ENCODE measurements at regions not wholly inside any gene's neighbourhood (a gene's known extent, or its start where the extent isn't known, plus 50 kb on each side); places are given as distances from the start of the nearest gene placed in this dataset.
"Not testable (repeated sequence)": the region's sequence is repeated elsewhere in the genome, so short reads cannot be mapped to it uniquely, and the experiment has no call there.

DNA sequence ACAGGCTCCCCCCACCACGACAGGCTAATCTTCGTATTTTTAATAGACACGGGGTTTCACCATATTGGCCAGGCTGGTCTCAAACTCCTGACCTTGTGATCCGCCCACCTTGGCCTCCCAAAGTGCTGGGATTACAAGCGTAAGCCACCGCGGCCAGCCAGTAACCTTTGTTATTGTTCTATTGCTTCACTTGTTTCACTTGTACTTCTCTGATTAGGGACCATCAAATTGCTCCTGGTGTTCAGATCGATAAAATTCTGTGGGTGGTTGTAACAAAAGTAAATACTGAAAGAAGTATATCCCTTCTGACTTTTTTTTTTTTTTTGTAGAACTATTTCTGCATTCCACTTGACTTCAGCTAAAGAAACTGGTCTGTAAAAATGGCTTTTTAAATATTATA, 445.5 kb upstream of the CDH10 start:
- no peaks in the 10 kb centered on the region for H3K9me3 ChIP-seq (ENCODE audit: control extremely low read depth in 1 of 5, control insufficient read depth in 4 of 5, insufficient read depth in 2 of 5, low read depth in 1 of 5, low read length in 4 of 5)
- no peaks in the 10 kb centered on the region for H3K4me1 ChIP-seq (ENCODE audit: control extremely low read depth in 1 of 4, control insufficient read depth in 4 of 4, insufficient read depth in 4 of 4, low read length in 3 of 4)
- ChIA-PET POLR2A (no interaction called here), CTCF (no interaction called here)
- WGBS (ENCODE audit: insufficient coverage): 92% methylated on average over 2 of the region's 8 CpGs
- no peaks in the 10 kb centered on the region for H3K27me3 ChIP-seq (replicated peaks in 2 of 5; ENCODE audit: control insufficient read depth in 4 of 5, insufficient read depth in 5 of 5, low read length in 4 of 5)
- no peak overlapping the region for H3K27ac ChIP-seq (ENCODE audit: insufficient read depth in 1 of 2, low read depth in 1 of 2, low read length in 2 of 2, poor library complexity in 1 of 2, severe bottlenecking in 2 of 2)
- no peak for DNase-seq
- H3K4me3 ChIP-seq (ENCODE audit: control insufficient read depth in 1 of 7, extremely low read depth in 1 of 7, insufficient read depth in 4 of 7, low read depth in 2 of 7, low read length in 6 of 7): no peak overlapping the region
- no peaks in the 10 kb centered on the region for H3K36me3 ChIP-seq (ENCODE audit: control insufficient read depth in 4 of 4, insufficient read depth in 4 of 4, low read length in 3 of 4)

GRCh38 chr5:25088689-25089088, 443.9 kb upstream of the CDH10 start:
- H3K36me3 ChIP-seq (ENCODE audit: control insufficient read depth in 4 of 4, insufficient read depth in 4 of 4, low read length in 3 of 4); DNase-seq; CTCF ChIA-PET; H3K9me3 ChIP-seq (ENCODE audit: control extremely low read depth in 1 of 5, control insufficient read depth in 4 of 5, insufficient read depth in 2 of 5, low read depth in 1 of 5, low read length in 4 of 5); H3K4me3 ChIP-seq (ENCODE audit: control insufficient read depth in 1 of 7, extremely low read depth in 1 of 7, insufficient read depth in 4 of 7, low read depth in 2 of 7, low read length in 6 of 7); H3K4me1 ChIP-seq (ENCODE audit: control extremely low read depth in 1 of 4, control insufficient read depth in 4 of 4, insufficient read depth in 4 of 4, low read length in 3 of 4); H3K27ac ChIP-seq (ENCODE audit: insufficient read depth in 1 of 2, low read depth in 1 of 2, low read length in 2 of 2, poor library complexity in 1 of 2, severe bottlenecking in 2 of 2); H3K27me3 ChIP-seq (replicated peaks in 2 of 5; ENCODE audit: control insufficient read depth in 4 of 5, insufficient read depth in 5 of 5, low read length in 4 of 5): not testable (repeated sequence)
- no CpG with 5 or more reads among the region's 6 CpGs for WGBS (ENCODE audit: insufficient coverage)
- POLR2A ChIA-PET: interaction anchor here (0.7 kb wide), 1 partner anchor 483 kb away, joined by 3 read pairs; no protein-coding TSS in a partner anchor

DNA sequence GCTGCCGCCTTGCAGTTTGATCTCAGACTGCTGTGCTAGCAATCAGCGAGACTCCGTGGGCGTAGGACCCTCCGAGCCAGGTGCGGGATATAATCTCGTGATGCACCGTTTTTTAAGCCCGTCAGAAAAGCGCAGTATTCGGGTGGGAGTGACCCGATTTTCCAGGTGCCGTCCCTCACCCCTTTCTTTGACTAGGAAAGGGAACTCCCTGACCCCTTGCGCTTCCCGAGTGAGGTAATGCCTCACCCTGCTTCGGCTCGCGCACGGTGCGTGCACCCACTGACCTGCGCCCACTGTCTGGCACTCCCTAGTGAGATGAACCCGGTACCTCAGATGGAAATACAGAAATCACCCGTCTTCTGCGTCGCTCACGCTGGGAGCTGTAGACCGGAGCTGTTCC, 438.5 kb upstream of the CDH10 start:
- CTCF ChIA-PET; H3K9me3 ChIP-seq (ENCODE audit: control extremely low read depth in 1 of 5, control insufficient read depth in 4 of 5, insufficient read depth in 2 of 5, low read depth in 1 of 5, low read length in 4 of 5); H3K27ac ChIP-seq (ENCODE audit: insufficient read depth in 1 of 2, low read depth in 1 of 2, low read length in 2 of 2, poor library complexity in 1 of 2, severe bottlenecking in 2 of 2); H3K36me3 ChIP-seq (ENCODE audit: control insufficient read depth in 4 of 4, insufficient read depth in 4 of 4, low read length in 3 of 4); H3K4me1 ChIP-seq (ENCODE audit: control extremely low read depth in 1 of 4, control insufficient read depth in 4 of 4, insufficient read depth in 4 of 4, low read length in 3 of 4); H3K4me3 ChIP-seq (ENCODE audit: control insufficient read depth in 1 of 7, extremely low read depth in 1 of 7, insufficient read depth in 4 of 7, low read depth in 2 of 7, low read length in 6 of 7); DNase-seq; H3K27me3 ChIP-seq (replicated peaks in 2 of 5; ENCODE audit: control insufficient read depth in 4 of 5, insufficient read depth in 5 of 5, low read length in 4 of 5); POLR2A ChIA-PET: not testable (repeated sequence)
- 100% methylated on average over 4 of the region's 27 CpGs for WGBS (ENCODE audit: insufficient coverage)

DNA sequence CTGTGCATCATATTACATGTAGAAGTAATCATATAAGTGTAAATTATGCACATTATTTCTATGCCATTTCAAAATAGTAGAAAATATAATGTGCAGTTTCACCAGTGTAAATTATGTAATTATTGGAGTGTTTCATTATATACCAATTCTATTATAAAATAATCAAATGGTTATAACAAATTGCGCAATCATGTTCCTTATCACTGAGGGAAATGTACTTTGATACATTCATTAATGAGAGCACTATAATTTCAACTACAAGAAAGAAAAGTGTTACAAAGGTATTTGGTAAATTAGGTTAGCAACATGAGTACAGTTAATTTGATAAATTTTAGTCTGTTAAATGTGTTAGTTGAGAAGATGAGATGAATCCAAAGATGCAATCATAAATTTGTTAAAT, 421.5 kb upstream of the CDH10 start:
- no peaks in the 10 kb centered on the region for H3K4me1 ChIP-seq (ENCODE audit: control extremely low read depth in 1 of 4, control insufficient read depth in 4 of 4, insufficient read depth in 4 of 4, low read length in 3 of 4)
- CTCF ChIA-PET: no interaction called here
- POLR2A ChIA-PET: no interaction called here
- no peak overlapping the region for H3K4me3 ChIP-seq (ENCODE audit: control insufficient read depth in 1 of 7, extremely low read depth in 1 of 7, insufficient read depth in 4 of 7, low read depth in 2 of 7, low read length in 6 of 7)
- DNase-seq: no peak
- H3K36me3 ChIP-seq (ENCODE audit: control insufficient read depth in 4 of 4, insufficient read depth in 4 of 4, low read length in 3 of 4): no peaks in the 10 kb centered on the region
- WGBS (ENCODE audit: insufficient coverage): no CpG with 5 or more reads among the region's 1 CpG
- no peaks in the 10 kb centered on the region for H3K9me3 ChIP-seq (ENCODE audit: control extremely low read depth in 1 of 5, control insufficient read depth in 4 of 5, insufficient read depth in 2 of 5, low read depth in 1 of 5, low read length in 4 of 5)
- no peak overlapping the region for H3K27ac ChIP-seq (ENCODE audit: insufficient read depth in 1 of 2, low read depth in 1 of 2, low read length in 2 of 2, poor library complexity in 1 of 2, severe bottlenecking in 2 of 2)
- H3K27me3 ChIP-seq (replicated peaks in 2 of 5; ENCODE audit: control insufficient read depth in 4 of 5, insufficient read depth in 5 of 5, low read length in 4 of 5): no peaks in the 10 kb centered on the region

DNA sequence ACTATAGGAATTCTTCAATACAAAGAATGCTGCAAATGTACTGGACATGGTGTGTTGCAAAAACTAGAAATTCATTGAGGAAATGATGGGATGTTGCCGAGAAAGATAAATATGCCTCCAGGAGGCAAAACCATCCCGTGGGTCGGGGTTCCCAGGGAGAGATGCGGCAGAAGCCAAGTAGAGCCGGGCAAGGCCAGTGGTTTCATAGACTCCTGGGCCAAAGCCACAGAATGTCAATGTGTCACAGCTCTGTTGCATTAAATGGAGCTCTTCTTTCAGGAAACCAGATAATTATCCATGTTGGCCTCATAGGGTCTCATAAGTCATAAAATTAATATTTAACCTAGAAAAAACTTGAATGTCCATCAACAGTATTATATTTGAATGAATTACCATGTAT, 419.5 kb upstream of the CDH10 start:
- no peak for DNase-seq
- POLR2A ChIA-PET: no interaction called here
- Histone ChIP-seq H3K27me3 (replicated peaks in 2 of 5; ENCODE audit: control insufficient read depth in 4 of 5, insufficient read depth in 5 of 5, low read length in 4 of 5) (no peaks in the 10 kb centered on the region), H3K36me3 (ENCODE audit: control insufficient read depth in 4 of 4, insufficient read depth in 4 of 4, low read length in 3 of 4) (no peaks in the 10 kb centered on the region), H3K4me1 (ENCODE audit: control extremely low read depth in 1 of 4, control insufficient read depth in 4 of 4, insufficient read depth in 4 of 4, low read length in 3 of 4) (no peaks in the 10 kb centered on the region), H3K27ac (ENCODE audit: insufficient read depth in 1 of 2, low read depth in 1 of 2, low read length in 2 of 2, poor library complexity in 1 of 2, severe bottlenecking in 2 of 2) (no peak overlapping the region), H3K4me3 (ENCODE audit: control insufficient read depth in 1 of 7, extremely low read depth in 1 of 7, insufficient read depth in 4 of 7, low read depth in 2 of 7, low read length in 6 of 7) (no peak overlapping the region), H3K9me3 (ENCODE audit: control extremely low read depth in 1 of 5, control insufficient read depth in 4 of 5, insufficient read depth in 2 of 5, low read depth in 1 of 5, low read length in 4 of 5) (no peaks in the 10 kb centered on the region)
- WGBS (ENCODE audit: insufficient coverage): 100% methylated on average over 5 of the region's 5 CpGs
- CTCF ChIA-PET: no interaction called here

- Histone ChIP-seq H3K27ac (ENCODE audit: insufficient read depth in 1 of 2, low read depth in 1 of 2, low read length in 2 of 2, poor library complexity in 1 of 2, severe bottlenecking in 2 of 2) (no peak overlapping the region), H3K4me1 (ENCODE audit: control extremely low read depth in 1 of 4, control insufficient read depth in 4 of 4, insufficient read depth in 4 of 4, low read length in 3 of 4) (no peaks in the 10 kb centered on the region), H3K36me3 (ENCODE audit: control insufficient read depth in 4 of 4, insufficient read depth in 4 of 4, low read length in 3 of 4) (no peaks in the 10 kb centered on the region), H3K27me3 (replicated peaks in 2 of 5; ENCODE audit: control insufficient read depth in 4 of 5, insufficient read depth in 5 of 5, low read length in 4 of 5) (no peaks in the 10 kb centered on the region), H3K4me3 (ENCODE audit: control insufficient read depth in 1 of 7, extremely low read depth in 1 of 7, insufficient read depth in 4 of 7, low read depth in 2 of 7, low read length in 6 of 7) (no peak overlapping the region), H3K9me3 (ENCODE audit: control extremely low read depth in 1 of 5, control insufficient read depth in 4 of 5, insufficient read depth in 2 of 5, low read depth in 1 of 5, low read length in 4 of 5) (peaks cover 0 to 2% (median 0%) of the 10 kb centered on the region in 5 experiments)
- POLR2A ChIA-PET: no interaction called here
- no peak for DNase-seq
- CTCF ChIA-PET: no interaction called here
- WGBS (ENCODE audit: insufficient coverage): no CpG with 5 or more reads among the region's 2 CpGs
These were observed 415.8 kb upstream of the CDH10 start for GRCh38 chr5:25060575-25060974.

DNA sequence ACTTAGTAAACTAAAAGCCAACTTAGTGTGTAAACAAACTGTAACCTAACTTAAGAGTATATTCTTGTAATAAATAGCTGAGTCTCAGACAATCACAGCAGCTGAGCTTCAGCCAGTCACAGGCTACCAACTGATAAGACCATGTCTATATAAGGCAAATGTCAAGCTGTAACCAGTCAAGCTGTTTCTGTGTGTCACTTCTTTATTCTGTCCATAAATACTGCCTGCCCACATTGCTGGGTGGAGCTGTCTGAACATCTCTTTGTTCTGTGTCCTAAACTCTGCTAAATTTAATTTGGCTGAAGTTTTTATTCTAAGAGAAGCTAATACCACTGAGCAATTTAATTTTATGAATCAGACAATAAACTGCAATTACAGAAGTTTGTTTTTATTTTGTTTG, 412.1 kb upstream of the CDH10 start:
- H3K27ac ChIP-seq (ENCODE audit: insufficient read depth in 1 of 2, low read depth in 1 of 2, low read length in 2 of 2, poor library complexity in 1 of 2, severe bottlenecking in 2 of 2): no peak overlapping the region
- H3K36me3 ChIP-seq (ENCODE audit: control insufficient read depth in 4 of 4, insufficient read depth in 4 of 4, low read length in 3 of 4): no peaks in the 10 kb centered on the region
- ChIA-PET CTCF (no interaction called here), POLR2A (no interaction called here)
- H3K4me3 ChIP-seq (ENCODE audit: control insufficient read depth in 1 of 7, extremely low read depth in 1 of 7, insufficient read depth in 4 of 7, low read depth in 2 of 7, low read length in 6 of 7): no peak overlapping the region
- H3K27me3 ChIP-seq (replicated peaks in 2 of 5; ENCODE audit: control insufficient read depth in 4 of 5, insufficient read depth in 5 of 5, low read length in 4 of 5): no peaks in the 10 kb centered on the region
- H3K9me3 ChIP-seq (ENCODE audit: control extremely low read depth in 1 of 5, control insufficient read depth in 4 of 5, insufficient read depth in 2 of 5, low read depth in 1 of 5, low read length in 4 of 5): peaks cover 0 to 2% (median 0%) of the 10 kb centered on the region in 5 experiments
- DNase-seq: no peak
- H3K4me1 ChIP-seq (ENCODE audit: control extremely low read depth in 1 of 4, control insufficient read depth in 4 of 4, insufficient read depth in 4 of 4, low read length in 3 of 4): no peaks in the 10 kb centered on the region

GRCh38 chr5:25033658-25034057, 388.9 kb upstream of the CDH10 start:
- 0% methylated on average over 1 of the region's 3 CpGs for WGBS (ENCODE audit: insufficient coverage)
- no peaks in the 10 kb centered on the region for H3K27me3 ChIP-seq (replicated peaks in 2 of 5; ENCODE audit: control insufficient read depth in 4 of 5, insufficient read depth in 5 of 5, low read length in 4 of 5)
- no peaks in the 10 kb centered on the region for H3K36me3 ChIP-seq (ENCODE audit: control insufficient read depth in 4 of 4, insufficient read depth in 4 of 4, low read length in 3 of 4)
- no peaks in the 10 kb centered on the region for H3K4me1 ChIP-seq (ENCODE audit: control extremely low read depth in 1 of 4, control insufficient read depth in 4 of 4, insufficient read depth in 4 of 4, low read length in 3 of 4)
- no peak overlapping the region for H3K27ac ChIP-seq (ENCODE audit: insufficient read depth in 1 of 2, low read depth in 1 of 2, low read length in 2 of 2, poor library complexity in 1 of 2, severe bottlenecking in 2 of 2)
- H3K4me3 ChIP-seq (ENCODE audit: control insufficient read depth in 1 of 7, extremely low read depth in 1 of 7, insufficient read depth in 4 of 7, low read depth in 2 of 7, low read length in 6 of 7): no peak overlapping the region
- ChIA-PET POLR2A (interaction anchor here (0.6 kb wide), 1 partner anchor 171 kb away, joined by 3 read pairs; no protein-coding TSS in a partner anchor), CTCF (no interaction called here)
- no peak for DNase-seq
- peaks cover 0 to 1% (median 0%) of the 10 kb centered on the region in 5 experiments for H3K9me3 ChIP-seq (ENCODE audit: control extremely low read depth in 1 of 5, control insufficient read depth in 4 of 5, insufficient read depth in 2 of 5, low read depth in 1 of 5, low read length in 4 of 5)
